ENCODE measurements at regions not wholly inside any gene's neighbourhood (a gene's known extent, or its start where the extent isn't known, plus 50 kb on each side); places are given as distances from the start of the nearest gene placed in this dataset.

DNA sequence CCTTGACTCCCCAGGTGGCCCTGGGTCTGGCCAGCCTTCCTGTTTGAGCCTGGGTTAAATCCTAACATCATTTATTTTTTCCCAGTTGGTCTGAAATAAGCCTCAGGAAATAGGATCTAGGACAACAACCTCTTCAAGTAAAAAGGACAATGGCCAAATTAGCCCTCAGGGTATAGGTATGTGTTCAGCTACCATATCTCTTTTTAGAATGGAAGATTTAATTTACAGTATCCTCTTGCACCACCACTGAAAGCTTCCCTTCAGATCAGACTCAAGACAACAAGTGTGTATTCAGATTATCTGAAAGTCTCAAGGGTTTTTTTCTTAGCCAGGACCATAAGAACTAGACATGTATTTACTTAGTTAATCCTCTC, 61.6 kb upstream of the CXCR4 start:
- no peaks in the 10 kb centered on the region for H3F3A ChIP-seq (ENCODE audit: insufficient read depth, low read length)
- no peaks in the 10 kb centered on the region for H3K4me1 ChIP-seq (ENCODE audit: insufficient read depth, low read length, severe bottlenecking)
- H3K79me2 ChIP-seq (ENCODE audit: insufficient read depth, low read length) = no peaks in the 10 kb centered on the region
- no peaks in the 10 kb centered on the region for H3K9me2 ChIP-seq (ENCODE audit: low read depth, low read length)
- TF ChIP-seq EZH2 (IDR thresholded peaks at IDR 0.05; ENCODE audit: borderline replicate concordance, low read length) = no peak
- H3K9ac ChIP-seq (ENCODE audit: low read length) = no peak overlapping the region
- H4K20me1 ChIP-seq (ENCODE audit: insufficient read depth, low read length) = no peaks in the 10 kb centered on the region
- H3K27ac ChIP-seq (ENCODE audit: low read depth, low read length, poor library complexity, severe bottlenecking) = no peak overlapping the region
- H3K4me3 ChIP-seq (ENCODE audit: low read depth, low read length, poor library complexity, severe bottlenecking) = no peak overlapping the region
- no peaks in the 10 kb centered on the region for H3K27me3 ChIP-seq (ENCODE audit: insufficient read depth, low read length)
- H3K36me3 ChIP-seq (ENCODE audit: insufficient read depth, low read length) = peaks cover 4% of the 10 kb centered on the region; the same call in 1 of the 2 replicates
- no peak overlapping the region for H3K4me2 ChIP-seq (ENCODE audit: low read length)
- peaks cover 13% of the 10 kb centered on the region for H3K9me3 ChIP-seq (ENCODE audit: low read length)
- no peak overlapping the region for H2AFZ ChIP-seq (ENCODE audit: low read length)

GRCh38 chr2:136178941-136179601, 61.1 kb upstream of the CXCR4 start:
- TF ChIP-seq CTCF (IDR thresholded peaks at IDR 0.05; ENCODE audit: low read length) (no peak), EZH2 (IDR thresholded peaks at IDR 0.05; ENCODE audit: borderline replicate concordance, low read length) (no peak)
- Histone ChIP-seq H3K9me2 (ENCODE audit: low read depth, low read length) (no peaks in the 10 kb centered on the region), H3K4me3 (ENCODE audit: low read depth, low read length, poor library complexity, severe bottlenecking) (no peak overlapping the region), H3K27me3 (ENCODE audit: insufficient read depth, low read length) (no peaks in the 10 kb centered on the region), H3K79me2 (ENCODE audit: insufficient read depth, low read length) (no peaks in the 10 kb centered on the region), H3K27ac (ENCODE audit: low read depth, low read length, poor library complexity, severe bottlenecking) (no peak overlapping the region), H3K4me2 (ENCODE audit: low read length) (no peak overlapping the region), H3K9ac (ENCODE audit: low read length) (no peak overlapping the region), H3K9me3 (ENCODE audit: low read length) (peaks cover 13% of the 10 kb centered on the region), H2AFZ (ENCODE audit: low read length) (no peak overlapping the region), H3K36me3 (ENCODE audit: insufficient read depth, low read length) (peaks cover 4% of the 10 kb centered on the region; the same call in 1 of the 2 replicates), H3F3A (ENCODE audit: insufficient read depth, low read length) (no peaks in the 10 kb centered on the region), H3K4me1 (ENCODE audit: insufficient read depth, low read length, severe bottlenecking) (no peaks in the 10 kb centered on the region), H4K20me1 (ENCODE audit: insufficient read depth, low read length) (no peaks in the 10 kb centered on the region)

DNA sequence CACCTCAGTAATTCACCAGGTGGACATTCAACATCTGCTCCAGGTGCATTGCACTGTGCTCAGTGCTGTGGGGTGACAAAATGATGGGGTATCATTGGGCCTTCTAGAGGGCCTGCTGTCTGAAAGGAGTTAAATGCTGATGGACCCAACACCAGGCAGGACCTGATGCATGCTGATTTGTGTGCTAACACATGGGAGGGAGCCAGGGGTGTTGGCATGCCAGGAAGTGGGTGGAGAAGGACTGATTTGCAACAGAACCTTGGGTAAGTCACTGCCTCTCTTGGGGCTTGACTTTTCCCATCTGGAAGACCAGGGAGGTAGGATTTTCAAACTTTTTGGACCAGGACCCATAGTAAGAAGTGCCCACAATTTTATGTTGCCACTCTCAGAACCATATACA, 57.9 kb upstream of the CXCR4 start:
- no peak overlapping the region for H3K27ac ChIP-seq (ENCODE audit: low read depth, low read length, poor library complexity, severe bottlenecking)
- no peaks in the 10 kb centered on the region for H3K79me2 ChIP-seq (ENCODE audit: insufficient read depth, low read length)
- H3K9me3 ChIP-seq (ENCODE audit: low read length) = peaks cover 6% of the 10 kb centered on the region; the same call in 1 of the 2 replicates
- no peak for TF ChIP-seq EZH2 (IDR thresholded peaks at IDR 0.05; ENCODE audit: borderline replicate concordance, low read length)
- no peaks in the 10 kb centered on the region; the same call in 1 of the 2 replicates for H3K36me3 ChIP-seq (ENCODE audit: insufficient read depth, low read length)
- H2AFZ ChIP-seq (ENCODE audit: low read length) = no peak overlapping the region
- no peak overlapping the region for H3K4me3 ChIP-seq (ENCODE audit: low read depth, low read length, poor library complexity, severe bottlenecking)
- no peaks in the 10 kb centered on the region for H3K27me3 ChIP-seq (ENCODE audit: insufficient read depth, low read length)
- peaks cover 27% of the 10 kb centered on the region for H3K4me1 ChIP-seq (ENCODE audit: insufficient read depth, low read length, severe bottlenecking)
- no peaks in the 10 kb centered on the region for H3K9me2 ChIP-seq (ENCODE audit: low read depth, low read length)
- H3K4me2 ChIP-seq (ENCODE audit: low read length) = no peak overlapping the region
- H4K20me1 ChIP-seq (ENCODE audit: insufficient read depth, low read length) = no peaks in the 10 kb centered on the region
- H3K9ac ChIP-seq (ENCODE audit: low read length) = no peak overlapping the region
- H3F3A ChIP-seq (ENCODE audit: insufficient read depth, low read length) = no peaks in the 10 kb centered on the region

GRCh38 chr2:136175466-136175865, 57.5 kb upstream of the CXCR4 start:
- no peak overlapping the region for H3K4me2 ChIP-seq (ENCODE audit: low read length)
- TF ChIP-seq CTCF (IDR thresholded peaks at IDR 0.05; ENCODE audit: low read length) (no peak), EZH2 (IDR thresholded peaks at IDR 0.05; ENCODE audit: borderline replicate concordance, low read length) (no peak)
- no peaks in the 10 kb centered on the region for H4K20me1 ChIP-seq (ENCODE audit: insufficient read depth, low read length)
- H3K36me3 ChIP-seq (ENCODE audit: insufficient read depth, low read length) = no peaks in the 10 kb centered on the region; the same call in 1 of the 2 replicates
- H3K4me1 ChIP-seq (ENCODE audit: insufficient read depth, low read length, severe bottlenecking) = peaks cover 30% of the 10 kb centered on the region
- H3K27me3 ChIP-seq (ENCODE audit: insufficient read depth, low read length) = no peaks in the 10 kb centered on the region
- peaks cover 2% of the 10 kb centered on the region; the same call in 1 of the 2 replicates for H3K9me3 ChIP-seq (ENCODE audit: low read length)
- H3K27ac ChIP-seq (ENCODE audit: low read depth, low read length, poor library complexity, severe bottlenecking) = no peak overlapping the region
- H3K4me3 ChIP-seq (ENCODE audit: low read depth, low read length, poor library complexity, severe bottlenecking) = no peak overlapping the region
- no peak overlapping the region for H2AFZ ChIP-seq (ENCODE audit: low read length)
- H3K79me2 ChIP-seq (ENCODE audit: insufficient read depth, low read length) = no peaks in the 10 kb centered on the region
- no peak overlapping the region for H3K9ac ChIP-seq (ENCODE audit: low read length)
- no peaks in the 10 kb centered on the region for H3F3A ChIP-seq (ENCODE audit: insufficient read depth, low read length)
- no peaks in the 10 kb centered on the region for H3K9me2 ChIP-seq (ENCODE audit: low read depth, low read length)
